ENCODE measurements at regions not wholly inside any gene's neighbourhood (a gene's known extent, or its start where the extent isn't known, plus 50 kb on each side); places are given as distances from the start of the nearest gene placed in this dataset.

DNA sequence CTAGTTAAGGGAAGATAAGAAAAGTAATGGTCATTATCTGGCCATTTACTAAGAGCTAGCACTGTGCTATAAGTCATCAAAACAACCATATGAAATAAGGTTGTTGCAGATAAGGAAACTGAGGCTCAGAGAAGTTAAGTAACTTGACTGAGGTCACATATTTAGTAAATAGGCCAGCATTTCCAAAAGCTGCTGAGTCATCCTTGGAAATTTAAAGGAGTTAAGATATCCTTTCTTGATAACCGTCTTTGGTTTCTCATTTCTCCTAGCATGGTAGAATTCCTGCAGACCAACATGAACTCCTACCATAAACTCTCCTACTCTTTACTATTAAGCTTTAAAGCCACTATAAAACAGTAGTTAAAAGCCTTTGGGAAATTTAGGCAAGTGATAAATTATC lies 85.0 kb upstream of the PDZRN3 start:
- no peaks in the 10 kb centered on the region for H3K27me3 ChIP-seq (ENCODE audit: control insufficient read depth, insufficient read depth, low read length)
- no peak overlapping the region for H3K27ac ChIP-seq (ENCODE audit: low read length)
- no CpG with 5 or more reads among the region's 1 CpG for WGBS (ENCODE audit: insufficient coverage, insufficient read length)
- H3K4me3 ChIP-seq (ENCODE audit: low read length) = no peak overlapping the region
- H3K36me3 ChIP-seq (ENCODE audit: control insufficient read depth, insufficient read depth, low read length) = no peaks in the 10 kb centered on the region
- no peak for DNase-seq (ENCODE audit: low read depth, low spot score)
- H3K9me3 ChIP-seq (ENCODE audit: control insufficient read depth, insufficient read depth, low read length) = no peaks in the 10 kb centered on the region
- H3K4me1 ChIP-seq (ENCODE audit: control insufficient read depth, insufficient read depth, low read length) = no peaks in the 10 kb centered on the region

DNA sequence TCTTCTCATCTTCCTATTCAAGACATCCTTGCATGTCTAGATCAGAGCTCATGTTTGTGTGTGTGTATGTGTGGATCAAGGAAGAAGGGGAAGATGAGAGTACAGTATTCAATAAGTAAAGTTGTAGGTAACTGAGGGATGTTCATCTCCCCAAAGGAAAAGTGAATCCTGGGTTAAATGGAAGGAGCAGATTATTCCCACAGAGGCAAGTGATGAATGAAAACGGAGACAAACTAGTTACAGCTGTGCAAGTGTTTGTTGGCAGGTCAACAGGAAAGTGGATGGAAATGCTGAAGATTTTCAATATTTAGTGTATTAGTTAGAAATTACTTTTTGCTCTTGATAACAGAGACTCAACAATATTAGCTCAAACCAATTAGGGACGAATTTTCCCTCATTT lies 84.2 kb upstream of the PDZRN3 start:
- Histone ChIP-seq H3K27ac (ENCODE audit: low read length) (no peak overlapping the region), H3K27me3 (ENCODE audit: control insufficient read depth, insufficient read depth, low read length) (no peaks in the 10 kb centered on the region), H3K36me3 (ENCODE audit: control insufficient read depth, insufficient read depth, low read length) (no peaks in the 10 kb centered on the region), H3K4me1 (ENCODE audit: control insufficient read depth, insufficient read depth, low read length) (no peaks in the 10 kb centered on the region), H3K4me3 (ENCODE audit: low read length) (no peak overlapping the region), H3K9me3 (ENCODE audit: control insufficient read depth, insufficient read depth, low read length) (no peaks in the 10 kb centered on the region)
- no peak for DNase-seq (ENCODE audit: low read depth, low spot score)
- WGBS (ENCODE audit: insufficient coverage, insufficient read length) = no CpG with 5 or more reads among the region's 2 CpGs

DNA sequence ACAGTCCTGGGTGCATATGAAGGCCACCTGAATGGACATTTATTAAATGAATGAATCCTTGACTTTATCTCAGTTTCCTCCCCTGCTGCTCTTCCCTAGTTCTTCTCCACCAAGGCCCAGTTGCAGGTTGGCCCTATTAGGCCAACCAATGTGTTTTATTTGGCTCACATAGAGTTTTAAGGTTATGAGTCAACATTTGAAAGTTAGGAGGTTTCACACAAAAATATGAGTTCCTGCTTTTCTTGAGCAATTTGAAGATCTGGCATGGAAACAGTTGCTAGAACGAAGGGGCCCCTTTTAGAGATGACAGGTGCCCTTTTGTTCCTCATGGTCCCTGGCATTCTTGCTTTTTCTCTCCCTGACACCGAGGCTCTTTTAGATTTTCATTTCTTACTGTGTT lies 83.0 kb upstream of the PDZRN3 start:
- Histone ChIP-seq H3K4me3 (ENCODE audit: low read length) (no peak overlapping the region), H3K27ac (ENCODE audit: low read length) (no peak overlapping the region), H3K9me3 (ENCODE audit: control insufficient read depth, insufficient read depth, low read length) (no peaks in the 10 kb centered on the region), H3K27me3 (ENCODE audit: control insufficient read depth, insufficient read depth, low read length) (no peaks in the 10 kb centered on the region), H3K4me1 (ENCODE audit: control insufficient read depth, insufficient read depth, low read length) (no peaks in the 10 kb centered on the region), H3K36me3 (ENCODE audit: control insufficient read depth, insufficient read depth, low read length) (no peaks in the 10 kb centered on the region)
- WGBS (ENCODE audit: insufficient coverage, insufficient read length) = no CpG with 5 or more reads among the region's 2 CpGs
- DNase-seq (ENCODE audit: low read depth, low spot score) = no peak

DNA sequence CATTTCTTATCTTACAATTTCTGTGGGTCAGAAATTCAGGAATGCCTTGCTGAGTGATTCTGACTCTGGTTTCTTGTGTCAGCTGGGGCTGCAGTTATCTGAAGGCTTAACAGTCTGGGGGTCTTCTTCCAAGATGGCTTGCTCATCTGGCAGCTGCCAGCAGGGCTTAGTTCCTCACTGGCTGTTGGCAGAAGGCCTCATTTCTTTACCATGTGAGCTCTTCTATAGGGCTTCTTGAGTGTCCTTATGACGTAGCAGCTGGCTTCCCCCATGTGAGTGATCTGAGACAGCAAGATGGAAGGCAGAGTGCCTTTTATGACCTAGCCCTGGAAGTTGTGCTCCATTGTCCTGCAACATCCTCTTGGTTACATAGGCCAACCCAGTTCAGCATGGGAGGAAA lies 82.0 kb upstream of the PDZRN3 start:
- H3K9me3 ChIP-seq (ENCODE audit: control insufficient read depth, insufficient read depth, low read length) = no peaks in the 10 kb centered on the region
- H3K4me1 ChIP-seq (ENCODE audit: control insufficient read depth, insufficient read depth, low read length) = no peaks in the 10 kb centered on the region
- WGBS (ENCODE audit: insufficient coverage, insufficient read length) = no CpG with 5 or more reads among the region's 1 CpG
- no peaks in the 10 kb centered on the region for H3K36me3 ChIP-seq (ENCODE audit: control insufficient read depth, insufficient read depth, low read length)
- H3K27me3 ChIP-seq (ENCODE audit: control insufficient read depth, insufficient read depth, low read length) = no peaks in the 10 kb centered on the region
- H3K27ac ChIP-seq (ENCODE audit: low read length) = no peak overlapping the region
- DNase-seq (ENCODE audit: low read depth, low spot score) = no peak
- no peak overlapping the region for H3K4me3 ChIP-seq (ENCODE audit: low read length)

DNA sequence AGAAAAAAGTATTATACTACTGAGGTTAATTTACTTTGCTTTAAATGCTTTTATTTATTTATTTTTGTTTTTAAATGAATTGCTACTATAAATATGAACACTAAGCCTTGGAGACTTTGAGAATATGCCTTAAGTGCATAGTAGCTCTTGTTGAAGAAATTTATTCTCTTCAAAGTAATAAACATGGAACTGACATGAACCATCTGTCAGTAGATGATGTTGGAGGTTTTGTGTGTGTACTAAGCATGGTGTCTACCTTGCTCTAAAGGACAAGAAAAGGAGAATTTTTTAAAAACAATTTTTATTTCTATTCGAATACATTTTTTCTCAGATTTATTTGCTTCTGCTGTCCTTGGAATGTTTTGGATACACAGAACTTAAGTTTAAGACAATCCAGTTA lies 81.1 kb upstream of the PDZRN3 start:
- DNase-seq (ENCODE audit: low read depth, low spot score) = no peak
- H3K27ac ChIP-seq (ENCODE audit: low read length) = no peak overlapping the region
- H3K4me1 ChIP-seq (ENCODE audit: control insufficient read depth, insufficient read depth, low read length) = no peaks in the 10 kb centered on the region
- no peaks in the 10 kb centered on the region for H3K9me3 ChIP-seq (ENCODE audit: control insufficient read depth, insufficient read depth, low read length)
- no CpG with 5 or more reads among the region's 1 CpG for WGBS (ENCODE audit: insufficient coverage, insufficient read length)
- no peaks in the 10 kb centered on the region for H3K36me3 ChIP-seq (ENCODE audit: control insufficient read depth, insufficient read depth, low read length)
- H3K4me3 ChIP-seq (ENCODE audit: low read length) = no peak overlapping the region
- no peaks in the 10 kb centered on the region for H3K27me3 ChIP-seq (ENCODE audit: control insufficient read depth, insufficient read depth, low read length)

DNA sequence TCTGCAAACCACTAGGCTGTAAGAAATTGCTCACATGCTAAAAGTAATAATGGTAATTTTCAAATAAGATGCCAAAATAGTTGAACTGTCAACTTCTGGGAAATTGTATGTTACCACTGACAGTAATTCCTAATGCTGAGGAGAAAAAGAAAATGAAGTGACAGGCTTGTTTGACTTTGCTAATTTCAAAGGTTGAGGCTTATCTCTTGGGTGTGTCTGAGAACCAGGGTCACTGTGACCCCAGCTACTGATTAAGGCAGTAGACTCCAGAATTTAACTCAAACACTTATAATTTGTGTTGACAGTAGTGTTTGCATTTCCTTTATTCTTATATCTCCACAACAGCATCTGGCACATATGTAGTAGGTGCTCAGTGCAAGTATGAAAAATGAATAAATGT lies 74.6 kb upstream of the PDZRN3 start:
- no peak for DNase-seq (ENCODE audit: low read depth, low spot score)
- Histone ChIP-seq H3K36me3 (ENCODE audit: control insufficient read depth, insufficient read depth, low read length) (no peaks in the 10 kb centered on the region), H3K4me1 (ENCODE audit: control insufficient read depth, insufficient read depth, low read length) (no peaks in the 10 kb centered on the region), H3K4me3 (ENCODE audit: low read length) (no peak overlapping the region), H3K27me3 (ENCODE audit: control insufficient read depth, insufficient read depth, low read length) (no peaks in the 10 kb centered on the region), H3K9me3 (ENCODE audit: control insufficient read depth, insufficient read depth, low read length) (no peaks in the 10 kb centered on the region), H3K27ac (ENCODE audit: low read length) (no peak overlapping the region)

DNA sequence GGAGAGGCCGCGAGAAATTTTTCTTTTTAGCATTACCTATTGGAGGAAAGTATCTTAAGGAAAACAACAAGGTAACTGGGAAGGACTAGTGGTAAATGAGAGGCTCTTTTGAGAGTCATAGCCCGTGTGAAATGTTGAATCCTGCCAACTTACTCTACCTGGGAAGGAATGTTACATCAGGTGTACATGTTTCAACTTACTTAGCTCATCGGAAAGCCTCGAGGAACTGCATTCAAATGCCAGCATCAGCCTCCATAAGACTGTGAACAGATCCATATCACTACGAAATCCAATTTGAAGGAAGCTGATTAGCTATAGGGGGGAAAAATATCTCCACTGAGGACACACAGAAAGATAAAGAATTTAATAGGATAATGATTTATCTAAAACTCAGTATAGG lies 72.3 kb upstream of the PDZRN3 start:
- Histone ChIP-seq H3K4me3 (ENCODE audit: low read length) (no peak overlapping the region), H3K9me3 (ENCODE audit: control insufficient read depth, insufficient read depth, low read length) (no peaks in the 10 kb centered on the region), H3K36me3 (ENCODE audit: control insufficient read depth, insufficient read depth, low read length) (no peaks in the 10 kb centered on the region), H3K4me1 (ENCODE audit: control insufficient read depth, insufficient read depth, low read length) (no peaks in the 10 kb centered on the region), H3K27me3 (ENCODE audit: control insufficient read depth, insufficient read depth, low read length) (no peaks in the 10 kb centered on the region), H3K27ac (ENCODE audit: low read length) (no peak overlapping the region)
- DNase-seq (ENCODE audit: low read depth, low spot score) = no peak
- WGBS (ENCODE audit: insufficient coverage, insufficient read length) = no CpG with 5 or more reads among the region's 6 CpGs

DNA sequence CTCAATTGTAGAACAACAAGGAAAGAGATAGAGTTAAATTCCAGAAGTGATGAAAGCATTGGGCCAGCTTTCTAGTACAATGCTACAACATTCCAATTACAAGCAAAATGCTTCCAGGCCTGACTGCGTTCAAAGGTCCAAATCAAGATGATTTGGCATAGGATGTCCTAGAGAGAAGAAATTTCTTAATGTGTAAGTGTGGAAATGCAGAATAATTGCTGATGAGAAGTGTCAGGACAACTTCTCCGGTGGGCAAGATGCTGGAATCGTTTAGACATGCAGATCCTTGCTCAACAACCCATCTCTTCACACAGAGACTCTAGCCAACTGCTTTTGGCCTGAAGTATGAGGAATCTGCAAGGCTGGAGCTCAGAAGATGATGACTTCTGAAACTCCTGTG lies 71.1 kb upstream of the PDZRN3 start:
- no CpG with 5 or more reads among the region's 3 CpGs for WGBS (ENCODE audit: insufficient coverage, insufficient read length)
- Histone ChIP-seq H3K27me3 (ENCODE audit: control insufficient read depth, insufficient read depth, low read length) (no peaks in the 10 kb centered on the region), H3K4me3 (ENCODE audit: low read length) (no peak overlapping the region), H3K36me3 (ENCODE audit: control insufficient read depth, insufficient read depth, low read length) (no peaks in the 10 kb centered on the region), H3K9me3 (ENCODE audit: control insufficient read depth, insufficient read depth, low read length) (no peaks in the 10 kb centered on the region), H3K4me1 (ENCODE audit: control insufficient read depth, insufficient read depth, low read length) (no peaks in the 10 kb centered on the region), H3K27ac (ENCODE audit: low read length) (no peak overlapping the region)
- DNase-seq (ENCODE audit: low read depth, low spot score) = no peak

DNA sequence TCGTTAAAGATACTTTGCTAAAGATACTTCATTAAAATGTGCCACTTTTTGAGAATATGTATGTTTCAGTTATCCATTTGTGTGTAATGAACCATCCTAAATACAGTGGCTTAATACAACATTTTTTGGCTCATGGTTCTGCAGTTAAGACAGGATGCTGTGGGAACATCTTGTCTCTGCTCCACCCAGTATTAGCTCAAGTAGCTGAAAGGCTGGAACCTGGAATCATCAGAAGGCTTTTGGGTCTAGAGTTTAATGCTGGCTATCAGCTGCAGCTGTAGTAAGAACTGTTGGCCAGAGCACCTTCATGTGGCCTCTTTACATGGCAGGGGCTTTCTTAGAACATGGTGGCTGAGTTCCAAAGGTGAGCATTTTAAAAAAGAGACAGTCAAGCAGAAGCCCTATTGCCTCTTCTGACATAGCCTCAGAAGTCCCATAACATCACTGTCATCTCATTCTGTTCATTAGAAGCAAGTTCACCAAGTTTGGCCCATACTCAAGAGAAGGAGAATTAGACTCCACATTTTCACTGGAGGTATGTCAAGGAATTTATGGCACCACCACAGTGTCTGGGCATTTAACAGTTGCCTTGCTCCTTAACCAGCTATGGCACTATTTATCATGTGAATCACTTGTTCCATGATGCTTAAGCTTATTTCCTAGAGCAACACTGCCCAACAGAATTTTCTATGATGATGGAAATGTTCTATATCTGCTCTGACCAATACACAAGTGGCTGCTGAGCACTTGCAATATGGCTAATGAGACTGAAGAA lies 70.4 kb upstream of the PDZRN3 start:
- H3K9me3 ChIP-seq (ENCODE audit: control insufficient read depth, insufficient read depth, low read length) = no peaks in the 10 kb centered on the region
- H3K4me1 ChIP-seq (ENCODE audit: control insufficient read depth, insufficient read depth, low read length) = no peaks in the 10 kb centered on the region
- no peaks in the 10 kb centered on the region for H3K36me3 ChIP-seq (ENCODE audit: control insufficient read depth, insufficient read depth, low read length)
- DNase-seq (ENCODE audit: low read depth, low spot score) = no peak
- no CpG with 5 or more reads among the region's 1 CpG for WGBS (ENCODE audit: insufficient coverage, insufficient read length)
- no peak overlapping the region for H3K27ac ChIP-seq (ENCODE audit: low read length)
- no peak overlapping the region for H3K4me3 ChIP-seq (ENCODE audit: low read length)
- no peaks in the 10 kb centered on the region for H3K27me3 ChIP-seq (ENCODE audit: control insufficient read depth, insufficient read depth, low read length)

DNA sequence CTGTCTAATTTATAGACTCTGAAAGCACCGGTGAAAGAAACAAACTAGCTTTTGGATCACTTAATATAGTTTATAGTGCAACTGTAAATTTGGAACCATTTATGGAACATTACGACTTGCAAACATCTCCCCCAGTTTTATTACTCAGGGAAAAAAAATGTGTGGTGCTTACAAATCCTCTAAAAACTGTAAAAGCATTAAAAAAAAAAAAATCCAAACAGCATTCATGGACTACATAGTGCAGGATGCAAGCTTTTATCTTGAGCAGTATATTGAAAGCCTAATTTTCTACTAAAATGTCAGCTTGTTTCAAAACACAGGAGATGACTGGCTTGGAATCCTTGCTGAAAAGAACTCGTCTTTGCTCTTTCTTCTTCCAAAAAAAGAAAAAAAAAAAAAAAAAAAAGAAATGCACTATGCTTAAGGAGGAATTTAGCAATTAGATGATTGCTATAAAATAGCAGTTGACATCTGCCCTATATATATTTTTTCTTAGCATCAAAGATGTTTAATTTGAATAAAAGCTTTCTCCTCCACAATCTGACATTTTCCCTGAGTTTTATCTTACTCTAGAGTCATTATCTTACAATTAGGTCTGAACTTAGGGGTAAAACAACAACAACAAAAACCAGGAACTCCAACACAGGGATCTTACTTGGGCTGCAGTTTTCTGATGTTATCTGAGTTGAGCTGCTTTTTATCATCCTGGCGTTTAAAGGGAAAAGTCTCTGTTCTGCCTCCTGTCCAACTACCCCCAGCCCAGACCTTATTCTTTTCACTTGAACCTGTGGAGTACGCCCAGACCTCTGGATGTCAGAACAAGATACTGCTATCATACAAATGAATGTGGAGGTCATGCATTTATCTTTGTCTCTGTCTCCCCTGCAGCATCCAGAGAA lies 62.6 kb upstream of the PDZRN3 start:
- Histone ChIP-seq H3K27me3 (ENCODE audit: control insufficient read depth, insufficient read depth, low read length) (no peaks in the 10 kb centered on the region), H3K4me1 (ENCODE audit: control insufficient read depth, insufficient read depth, low read length) (peaks cover 5% of the 10 kb centered on the region), H3K9me3 (ENCODE audit: control insufficient read depth, insufficient read depth, low read length) (no peaks in the 10 kb centered on the region), H3K27ac (ENCODE audit: low read length) (no peak overlapping the region), H3K4me3 (ENCODE audit: low read length) (no peak overlapping the region), H3K36me3 (ENCODE audit: control insufficient read depth, insufficient read depth, low read length) (no peaks in the 10 kb centered on the region)
- WGBS (ENCODE audit: insufficient coverage, insufficient read length) = no CpG with 5 or more reads among the region's 5 CpGs
- DNase-seq (ENCODE audit: low read depth, low spot score) = no peak
